NCI-H2029 (cell line): ENCODE measurements at regions not wholly inside any gene's neighbourhood (a gene's known extent, or its start where the extent isn't known, plus 50 kb on each side); places are given as distances from the start of the nearest gene placed in this dataset.
A peak's percentile ranks its signal among the peaks of the same experiment; 100 is the strongest.
"Not testable (repeated sequence)": the region's sequence is repeated elsewhere in the genome, so short reads cannot be mapped to it uniquely, and the experiment has no call there.

Experiments used
- DNase-seq: peaks from one replicate; lab custom pipeline; 2025; lab: John Stamatoyannopoulos, UW

DNA sequence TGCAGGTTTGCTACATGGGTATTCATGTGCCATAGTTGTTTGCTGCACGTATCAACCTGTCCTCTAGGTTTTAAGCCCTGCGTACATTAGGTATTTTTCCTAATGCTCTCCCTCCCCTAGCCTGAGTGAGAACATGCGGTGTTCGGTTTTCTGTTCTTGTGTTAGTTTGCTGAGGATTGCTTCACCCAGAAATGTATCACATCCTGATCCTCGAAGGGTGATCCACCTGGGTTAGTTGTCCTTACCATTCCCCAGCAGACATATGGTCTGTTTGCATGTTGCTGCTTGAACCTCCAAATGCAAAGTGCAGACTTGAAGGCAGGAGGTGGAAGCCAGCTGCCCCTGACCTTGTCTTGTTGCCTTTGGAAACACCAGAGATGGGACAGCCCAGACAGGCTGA is 161.5 kb upstream of the WDR1 start:
- DNase-seq: no peak

DNA sequence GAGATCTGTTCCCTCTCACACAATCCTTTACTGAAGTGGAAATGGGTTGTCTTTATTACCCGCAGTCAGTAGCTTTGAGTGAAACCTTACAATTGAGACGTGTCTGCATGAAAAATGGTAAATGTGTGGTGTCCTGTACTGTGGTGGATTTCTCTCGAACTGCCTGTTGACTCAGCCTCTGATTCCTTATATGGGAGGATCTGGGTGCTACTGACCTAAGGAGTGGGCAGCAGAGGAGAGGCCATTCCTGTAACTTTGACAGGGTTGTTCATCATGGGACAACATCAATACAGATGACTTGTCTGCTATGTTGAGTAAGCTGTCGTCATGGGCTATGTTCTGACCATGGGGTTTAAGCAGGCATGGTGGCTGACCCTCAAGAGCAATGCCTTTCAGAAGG is 159.6 kb upstream of the WDR1 start:
- no peak for DNase-seq

DNA sequence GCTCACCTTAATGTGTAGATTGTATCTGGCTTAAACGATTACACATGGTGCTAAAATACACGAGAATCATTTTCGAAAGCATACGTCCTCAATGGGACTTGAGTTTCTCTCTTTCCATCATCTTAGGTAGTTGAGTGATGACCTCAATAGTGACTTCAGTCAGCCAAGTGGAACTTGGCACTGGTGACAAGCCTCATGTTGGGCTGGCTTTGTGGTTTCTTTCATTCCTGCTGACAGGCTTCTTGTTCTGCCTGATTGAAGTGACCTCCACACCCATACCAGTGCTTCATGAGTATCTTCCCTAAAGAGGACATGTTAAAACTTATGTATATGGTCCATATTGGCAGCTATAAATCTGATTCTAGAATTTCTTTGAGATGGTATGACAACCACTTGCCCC is 159.1 kb upstream of the WDR1 start:
- DNase-seq: no peak

DNA sequence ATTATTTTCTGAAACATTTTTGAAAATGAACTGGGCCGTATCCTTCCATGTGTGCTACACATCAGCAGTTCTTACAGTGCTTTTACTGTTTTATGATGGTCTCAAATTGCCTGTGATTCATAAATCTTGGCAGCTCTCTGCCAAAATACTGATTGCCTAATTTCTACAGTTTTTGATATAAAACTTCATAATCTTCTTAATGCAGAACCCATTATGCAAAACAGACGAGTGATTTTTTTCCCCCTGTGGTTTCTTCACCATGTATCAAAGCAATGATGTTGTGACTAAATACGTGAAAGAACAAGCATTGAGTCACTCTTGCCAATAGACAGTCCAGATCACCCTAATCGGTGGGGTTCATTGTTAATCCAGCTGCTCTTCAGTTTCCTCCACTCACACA is 156.4 kb upstream of the WDR1 start:
- DNase-seq: no peak

DNA sequence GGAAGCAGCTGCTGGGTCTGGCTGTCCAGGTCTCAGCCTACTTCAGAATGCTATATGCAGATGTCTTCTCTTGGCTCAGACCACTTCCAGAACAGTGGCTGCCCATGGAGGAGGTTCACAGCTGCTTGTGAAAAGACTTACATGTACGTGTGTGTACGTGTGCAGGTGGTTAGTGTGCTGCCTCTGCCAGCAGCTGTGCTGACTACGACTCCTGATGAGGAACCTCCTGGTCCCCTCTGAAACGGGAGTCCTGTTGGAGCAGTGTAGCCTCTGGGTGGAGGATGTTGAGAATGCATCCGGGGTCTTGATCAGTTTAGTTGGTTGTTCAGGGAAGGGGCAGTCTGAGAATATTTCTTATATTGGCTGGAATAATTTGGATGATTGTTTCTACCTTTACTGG is 155.9 kb upstream of the WDR1 start:
- no peak for DNase-seq

DNA sequence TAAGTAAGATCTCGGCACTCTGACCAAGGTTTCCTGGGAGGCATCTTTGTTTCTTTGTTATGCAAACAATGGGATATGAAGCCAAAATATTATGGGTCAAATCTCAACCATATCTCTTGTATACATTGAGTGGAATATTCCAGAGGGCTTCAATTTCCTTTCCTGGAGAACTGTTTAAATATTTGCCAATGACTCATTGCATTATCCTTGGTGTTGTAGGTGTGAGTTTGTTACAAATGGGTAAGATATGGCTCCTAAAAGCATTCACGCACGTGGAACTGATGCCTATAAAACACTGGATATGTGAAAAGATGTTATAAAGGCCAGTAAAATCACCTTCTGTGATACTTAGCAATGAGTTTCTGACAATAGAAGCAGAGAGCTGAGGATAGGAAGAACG is 150.5 kb upstream of the WDR1 start:
- peak; percentile 24 for DNase-seq

DNA sequence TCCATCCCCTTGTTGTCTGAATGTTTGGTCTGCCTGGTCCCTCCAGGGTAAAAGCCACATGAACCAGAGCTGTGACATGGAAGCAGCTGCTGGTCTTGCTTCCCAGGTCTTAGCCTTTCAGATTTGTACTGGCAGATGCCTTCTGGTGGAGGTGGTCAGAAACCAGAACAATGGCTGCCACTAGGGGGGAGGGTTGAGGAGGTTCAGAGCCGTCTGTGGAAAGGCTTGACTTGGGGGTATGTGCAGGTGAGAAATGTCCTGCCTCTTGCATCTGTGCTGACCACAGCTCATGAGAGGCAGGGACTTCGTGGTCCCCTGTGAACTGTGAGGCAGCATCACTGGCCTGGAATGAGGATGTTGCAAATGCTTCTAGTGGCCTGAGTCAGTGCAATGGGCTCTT is 144.2 kb upstream of the WDR1 start:
- no peak for DNase-seq

DNA sequence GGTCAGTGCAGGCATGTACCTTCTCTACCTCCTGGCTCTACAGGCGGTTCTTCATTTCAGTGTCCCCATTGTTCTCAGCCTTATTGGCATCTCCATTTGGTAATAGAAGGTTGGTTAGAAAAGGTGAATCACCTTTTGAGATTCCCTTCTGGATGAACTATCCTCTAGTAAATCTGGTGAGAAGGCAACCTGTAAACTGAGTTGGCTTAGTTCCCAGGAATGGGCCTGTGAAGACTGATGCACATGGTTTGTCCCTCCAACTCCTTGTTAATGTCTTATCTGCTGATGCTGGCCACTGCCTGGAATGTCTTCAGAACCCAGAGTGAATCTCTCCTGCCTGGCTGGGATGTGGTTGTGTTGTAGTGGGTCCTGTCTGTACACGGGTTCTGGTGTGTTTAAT is 143.4 kb upstream of the WDR1 start:
- DNase-seq: no peak

DNA sequence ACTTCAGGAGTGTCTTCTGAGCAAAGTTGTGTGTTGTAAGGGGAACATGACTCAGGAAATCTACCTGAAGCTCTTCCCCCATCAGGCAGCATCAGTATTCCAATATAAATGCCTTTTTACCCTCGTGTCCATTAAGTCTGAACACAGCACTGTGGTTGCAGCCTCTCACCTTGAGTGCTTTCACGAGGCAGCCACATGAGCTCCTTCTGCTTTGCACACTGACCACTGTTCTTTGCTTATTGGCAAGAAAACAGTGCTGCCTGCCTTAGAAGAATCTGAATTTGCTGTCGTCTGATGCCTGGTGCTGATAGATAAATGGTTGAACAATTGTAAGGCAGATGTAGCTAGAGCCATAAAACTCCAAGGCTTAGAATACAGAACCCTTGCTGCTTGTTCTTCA is 139.6 kb upstream of the WDR1 start:
- DNase-seq: no peak

DNA sequence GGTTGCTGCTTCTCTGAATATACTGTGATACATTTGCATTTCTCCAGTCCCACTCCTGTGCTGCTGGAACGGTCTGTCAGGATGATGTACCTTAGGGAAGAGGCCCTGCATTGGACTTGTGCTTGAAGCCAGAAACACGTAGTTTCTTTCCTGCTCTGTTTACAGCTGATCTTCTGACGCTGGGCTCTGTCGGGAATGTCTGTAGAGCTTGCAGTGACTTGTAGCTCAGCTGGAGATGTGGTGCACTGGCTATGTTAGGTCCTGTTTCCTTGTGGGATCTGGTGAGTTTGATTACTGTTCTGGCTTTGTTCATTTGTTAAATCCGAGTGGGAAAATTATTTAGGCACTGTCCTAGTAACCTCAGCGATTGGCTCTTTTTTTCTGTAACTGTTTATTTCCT is 137.2 kb upstream of the WDR1 start:
- DNase-seq: no peak

DNA sequence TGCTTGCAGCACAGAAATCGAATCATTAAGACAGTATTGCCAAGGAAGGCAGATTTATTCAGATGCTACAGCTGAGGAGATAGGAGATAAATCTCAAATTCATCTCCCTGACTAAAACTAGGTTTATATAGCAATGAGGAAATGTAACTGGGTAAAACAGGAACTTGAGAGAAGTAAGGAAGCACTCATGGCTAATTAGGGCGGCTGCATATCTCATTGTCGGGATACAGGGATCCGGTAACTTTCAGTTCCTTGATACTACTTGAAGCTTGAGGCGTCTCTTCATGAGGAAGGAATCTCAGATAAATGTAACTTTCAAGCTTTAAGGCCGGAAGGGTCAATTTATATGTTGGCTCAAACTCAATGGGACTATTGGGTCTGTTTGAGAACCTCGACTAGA is 129.2 kb upstream of the WDR1 start:
- DNase-seq: no peak

DNA sequence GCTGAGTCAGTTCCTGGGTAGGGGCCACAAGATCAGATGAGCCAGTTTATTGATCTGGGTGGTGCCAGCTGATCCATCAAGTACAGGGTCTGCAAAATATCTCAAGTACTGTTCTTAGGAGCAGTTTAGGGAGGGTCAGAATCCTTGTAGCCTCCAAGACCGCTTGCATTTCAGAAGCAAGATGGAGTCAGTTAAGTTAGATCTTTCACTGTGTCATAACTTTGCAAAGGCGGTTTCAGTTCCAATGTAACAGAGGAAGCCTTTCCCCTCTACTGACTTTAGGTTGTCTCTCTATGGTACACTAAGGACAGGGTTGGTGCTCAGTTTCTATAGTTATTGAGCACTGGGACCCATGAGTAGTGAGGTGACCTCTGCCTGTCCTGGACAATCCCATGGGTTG is 127.3 kb upstream of the WDR1 start:
- no peak for DNase-seq

DNA sequence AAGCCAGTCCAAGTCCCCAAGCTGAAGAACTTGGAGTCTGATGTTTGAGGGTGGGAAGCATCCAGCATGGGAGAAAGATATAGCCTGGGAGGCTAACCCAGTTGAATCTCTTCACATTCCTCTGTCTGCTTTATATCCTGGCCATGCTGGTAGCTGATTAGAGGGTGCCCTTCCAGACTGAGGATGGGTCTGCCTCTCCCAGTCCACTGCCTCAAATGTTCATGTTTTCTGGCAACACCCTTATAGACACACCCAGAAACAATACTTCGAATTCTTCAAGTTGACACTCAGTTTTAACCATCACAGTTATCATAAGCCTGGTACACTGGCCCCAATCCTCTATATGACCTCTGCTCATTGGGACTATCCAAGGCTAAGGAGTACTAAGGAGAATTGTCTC is 124.1 kb upstream of the WDR1 start:
- no peak for DNase-seq

DNA sequence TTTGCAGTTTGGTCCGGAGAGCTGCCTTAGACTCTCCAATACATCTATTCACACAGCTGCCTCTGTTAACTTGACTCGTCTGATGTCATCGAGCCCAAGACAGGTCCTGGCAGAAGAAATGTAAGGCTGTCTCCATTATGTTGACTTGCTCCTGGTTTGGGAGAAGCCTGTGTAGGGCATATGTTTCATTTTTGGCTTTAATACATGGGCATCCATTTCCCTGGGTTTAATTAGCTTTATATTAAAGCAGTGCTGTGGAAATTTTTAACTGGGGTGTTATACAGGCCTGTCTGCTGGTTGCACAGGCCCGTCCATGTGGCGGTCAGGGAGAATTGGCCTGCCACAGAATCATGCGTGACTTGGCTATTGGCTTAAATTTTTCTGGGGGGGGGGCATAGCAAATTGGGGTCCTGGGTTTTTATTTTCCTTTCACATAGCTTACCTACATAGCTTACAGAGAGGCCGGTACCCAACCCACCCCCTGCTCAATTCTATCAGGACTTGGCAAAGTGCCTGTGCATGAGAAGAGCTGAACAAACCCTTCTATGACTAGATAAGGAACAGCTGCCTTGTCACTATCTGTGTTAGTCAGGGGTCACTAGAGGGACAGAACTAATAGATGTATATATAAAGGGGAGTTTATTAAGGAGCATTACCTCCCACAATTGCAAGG is 123.5 kb upstream of the WDR1 start:
- DNase-seq: no peak

DNA sequence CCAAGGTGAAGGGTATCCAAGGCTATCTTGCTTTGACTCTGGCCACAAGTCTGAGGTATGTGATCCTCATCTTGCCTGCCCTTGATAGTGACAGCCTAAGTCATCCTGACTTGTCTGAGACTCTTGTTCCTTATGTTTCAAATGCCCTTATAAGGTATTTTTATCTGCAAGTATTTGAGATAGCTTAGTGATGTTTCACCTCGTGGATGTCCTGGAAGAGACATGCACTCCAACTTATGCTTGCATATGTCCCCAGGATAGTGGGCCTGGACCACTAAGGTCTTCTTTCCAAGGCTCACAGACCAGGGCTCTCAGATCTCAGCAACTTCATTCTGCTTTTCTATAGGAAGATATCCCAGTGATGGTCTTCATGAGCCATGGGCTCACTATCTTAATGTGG is 120.5 kb upstream of the WDR1 start:
- DNase-seq: no peak

DNA sequence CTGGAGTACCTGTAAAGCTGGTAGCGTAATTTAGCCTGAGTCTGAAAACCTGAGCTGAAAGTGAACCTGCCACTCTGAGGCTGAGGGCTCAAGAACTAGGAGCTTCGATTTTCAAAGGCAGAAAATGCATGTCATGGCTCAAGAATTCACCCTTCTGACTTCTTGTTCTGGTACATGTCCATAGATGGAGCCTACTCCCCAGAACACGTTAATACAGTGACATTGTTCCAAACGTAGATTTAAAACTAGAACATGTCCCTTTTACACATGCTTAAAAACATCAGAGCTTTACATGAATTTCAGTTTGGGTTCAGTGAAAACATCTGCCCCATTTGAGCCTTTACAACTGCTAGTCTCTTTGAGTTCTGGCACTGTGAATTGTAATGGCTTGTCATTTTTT is 115.5 kb upstream of the WDR1 start:
- DNase-seq: no peak

DNA sequence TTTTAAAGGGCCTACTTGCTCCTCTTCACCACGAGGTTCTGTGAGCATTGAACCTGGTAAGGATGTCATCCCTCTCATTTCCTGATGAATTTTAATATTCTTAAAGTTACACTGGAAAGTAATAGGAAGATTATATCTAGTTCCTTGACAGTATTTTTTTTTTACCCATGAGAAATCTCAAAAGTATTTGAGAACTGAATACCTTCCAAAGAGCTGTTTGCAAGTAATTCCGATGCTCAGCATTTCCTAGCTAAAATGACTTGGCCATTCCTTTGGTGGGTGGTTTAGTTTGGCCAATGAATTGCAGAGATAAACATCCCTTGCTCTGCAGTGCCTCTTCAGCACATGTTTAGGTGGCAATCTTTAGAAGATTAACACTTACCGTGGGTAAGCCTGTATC is 110.2 kb upstream of the WDR1 start:
- DNase-seq: no peak

DNA sequence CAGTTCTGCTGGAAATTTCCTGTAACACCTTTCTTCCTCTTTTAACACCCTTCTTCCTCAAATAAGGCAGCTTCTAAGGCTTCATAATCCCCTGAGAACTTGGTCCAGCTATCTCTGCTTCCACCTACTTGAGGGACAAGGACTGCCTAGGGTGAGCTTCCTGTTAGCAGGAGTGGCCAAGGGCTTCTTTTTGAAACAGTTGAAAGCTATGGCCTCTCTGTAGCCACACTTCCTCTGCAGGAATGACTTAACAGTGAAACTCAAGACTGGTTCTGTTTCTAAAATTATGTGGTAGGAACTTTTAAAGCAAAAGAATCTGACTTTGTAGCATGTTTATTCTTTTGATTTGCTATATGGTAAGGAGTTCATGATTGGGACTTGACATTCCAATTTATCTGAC is 108.5 kb upstream of the WDR1 start:
- DNase-seq: no peak

DNA sequence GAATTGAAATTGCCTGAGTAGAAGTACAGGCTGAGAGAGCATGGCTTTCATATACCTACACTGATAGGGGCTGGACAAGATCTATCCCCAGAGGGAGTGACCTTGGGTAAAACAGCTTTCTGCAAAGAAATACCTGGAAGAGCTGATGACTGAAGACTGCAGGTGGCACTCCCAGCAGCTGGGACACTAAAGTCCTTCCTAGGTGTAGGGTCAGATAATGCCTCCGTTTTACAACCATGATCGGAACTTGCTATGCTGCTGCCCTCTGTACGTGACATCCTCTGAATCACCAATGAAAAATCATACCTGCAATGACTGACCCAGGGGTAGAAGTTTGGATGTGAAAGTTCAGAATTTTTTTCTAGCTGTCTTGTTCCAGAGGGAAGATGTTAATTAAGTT is 107.2 kb upstream of the WDR1 start:
- no peak for DNase-seq

DNA sequence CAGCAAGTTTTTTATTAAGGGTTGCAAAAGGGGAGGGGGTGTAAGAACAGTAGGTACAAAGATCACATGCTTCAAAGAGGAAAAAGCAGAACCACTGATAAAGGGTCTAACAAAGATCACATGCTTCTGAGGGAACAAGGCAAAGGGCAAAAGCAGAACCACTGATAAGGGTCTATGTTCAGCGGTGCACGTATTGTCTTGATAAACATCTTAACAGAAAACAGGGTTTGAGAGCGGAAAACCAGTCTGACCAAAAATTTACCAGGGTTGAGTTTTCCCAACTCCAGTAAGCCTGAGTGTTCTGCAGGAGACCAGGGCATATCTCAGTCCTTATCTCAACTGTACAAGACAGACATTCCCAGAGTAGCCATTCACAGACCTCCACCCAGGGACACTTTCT is 96.9 kb upstream of the WDR1 start:
- DNase-seq: not testable (repeated sequence)

DNA sequence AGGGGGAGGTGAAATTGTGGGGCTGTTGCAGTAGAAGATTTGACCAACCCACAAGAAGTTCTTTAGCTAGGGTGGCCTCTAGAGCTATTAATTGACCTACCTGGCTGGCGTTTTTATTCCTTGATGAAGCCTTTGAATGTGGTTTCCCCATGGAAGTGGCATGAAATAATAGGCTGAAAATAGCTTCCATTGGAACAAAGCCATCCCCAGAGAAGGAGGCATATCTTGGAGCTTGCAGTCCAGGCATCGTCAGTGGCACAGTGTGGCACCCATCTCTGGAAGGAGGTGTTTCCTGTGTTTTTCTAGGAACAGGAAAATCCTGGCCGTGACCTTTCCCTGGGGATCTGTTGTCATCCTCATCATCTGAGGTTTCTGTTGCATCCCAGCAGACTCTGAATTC is 96.3 kb upstream of the WDR1 start:
- no peak for DNase-seq

DNA sequence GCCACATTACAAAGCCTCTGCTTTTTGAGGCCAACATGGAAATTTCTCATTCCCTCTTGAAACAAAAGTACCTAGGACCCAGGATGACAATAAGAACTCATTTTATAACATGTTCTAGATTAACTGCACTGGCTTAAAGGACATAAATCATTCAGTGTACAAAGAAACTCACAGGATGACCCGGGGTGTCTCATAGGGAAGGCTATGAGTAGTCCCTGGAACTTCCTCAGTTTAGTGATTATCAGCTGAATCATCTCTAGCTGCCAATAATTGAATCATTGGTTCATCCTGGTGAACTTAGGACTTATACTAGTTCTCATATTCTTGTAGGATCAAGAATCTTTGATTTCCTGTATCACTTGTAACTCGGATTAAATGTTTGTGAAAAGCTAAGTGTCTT is 95.8 kb upstream of the WDR1 start:
- DNase-seq: no peak

DNA sequence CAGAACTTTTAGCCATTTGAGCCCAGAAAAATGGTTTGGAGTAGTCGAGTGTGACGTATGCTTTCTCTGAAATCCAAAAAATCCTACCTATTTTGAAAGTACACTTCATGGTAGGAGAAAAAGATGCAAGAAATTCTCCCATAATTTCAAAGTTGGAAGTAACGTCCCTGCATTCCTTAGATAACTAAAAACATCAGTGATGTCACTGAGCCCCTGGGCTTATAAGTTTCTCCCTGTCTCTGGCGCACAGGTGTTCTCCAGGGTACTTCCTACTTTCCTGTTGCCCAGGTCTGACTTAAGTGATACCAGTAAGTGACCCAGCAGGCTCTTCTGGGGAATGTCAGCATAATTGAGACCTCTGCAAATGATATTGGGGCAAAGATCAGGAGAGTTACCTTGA is 90.5 kb upstream of the WDR1 start:
- DNase-seq: no peak

DNA sequence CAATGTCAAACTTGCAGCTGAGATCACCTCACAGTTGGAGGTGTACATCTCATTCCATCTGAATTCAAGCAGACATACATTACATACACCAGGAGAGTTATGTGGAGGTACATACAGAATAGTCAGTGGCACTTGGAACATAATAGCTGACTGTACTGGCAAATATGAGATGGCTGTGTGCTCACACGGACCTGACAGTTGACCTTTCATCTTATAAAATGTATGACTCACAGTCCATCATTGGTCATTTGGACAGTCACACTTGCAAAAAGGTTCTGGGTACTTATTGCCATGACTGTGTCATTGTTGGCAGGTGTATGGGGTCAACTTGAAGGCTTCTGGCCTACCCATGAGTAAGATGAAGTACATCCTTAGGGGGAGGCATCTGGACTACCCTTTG is 88.6 kb upstream of the WDR1 start:
- no peak for DNase-seq
